Esophagus muscularis mucosa (tissue), 4 donors: ENCODE measurements at regions not wholly inside any gene's neighbourhood (a gene's known extent, or its start where the extent isn't known, plus 50 kb on each side); places are given as distances from the start of the nearest gene placed in this dataset.

Experiments used
- DNase-seq: peaks from one replicate; pipeline ENCODE4 v3.0.0-alpha.2; 2017; ENCODE audit errors: extremely low spot score
- H3K27ac ChIP-seq, 4 donors: fragments of 200-600 bp; sonication (generic); replicated peaks in 1 of 4; 1 replicate in 3 of 4; 2 replicates in 1 of 4; pipeline ENCODE4 v1.5.1; 2016 to 2019; ENCODE audit warnings: mild to moderate bottlenecking in 1 of 4
- H3K27me3 ChIP-seq, 4 donors: fragments of 200-600 bp; sonication (generic); one replicate each; pipeline versions ENCODE4 v1.5.1 to v1.6.0; 2016 to 2019
- H3K36me3 ChIP-seq, 4 donors: fragments of 200-600 bp; sonication (generic); one replicate each; pipeline ENCODE4 v1.5.1; 2016 to 2019
- H3K4me1 ChIP-seq, 4 donors: fragments of 200-600 bp; sonication (generic); one replicate each; pipeline ENCODE4 v1.5.1; 2016 to 2019
- H3K4me3 ChIP-seq, 4 donors: fragments of 200-600 bp; sonication (generic); 1 replicate in 2 of 4; 2 replicates in 2 of 4; pipeline ENCODE4 v1.5.1; 2016 to 2019; ENCODE audit warnings: mild to moderate bottlenecking in 4 of 4, moderate library complexity in 1 of 4
- H3K9me3 ChIP-seq, 4 donors: fragments of 200-600 bp; sonication (generic); 1 replicate in 3 of 4; 2 replicates in 1 of 4; pipeline ENCODE4 v1.5.1; 2016 to 2019
- EP300 ChIP-seq: sonication (generic); formaldehyde crosslinking; IDR thresholded peaks from one replicate; pipeline ENCODE4 v1.6.1; 2017; ENCODE audit warnings: antibody characterized with exemption
- POLR2A ChIP-seq: fragments of 450-650 bp; IDR thresholded peaks from one replicate; pipeline ENCODE4 v1.6.1; 2017; ENCODE audit warnings: antibody characterized with exemption, moderate library complexity, mild to moderate bottlenecking, low read depth
- POLR2AphosphoS5 ChIP-seq, 2 donors: sonication (generic); formaldehyde crosslinking; IDR thresholded peaks; one replicate each; pipeline ENCODE4 v1.6.1; 2017; ENCODE audit warnings: antibody characterized with exemption in 2 of 2
- WGBS: methylation state at CpG from one replicate; pipeline ENCODE4 v1.1.5; 2018; 5-methylcytosine and 5-hydroxymethylcytosine counted together
- intact Hi-C: fragments of 100-400 bp; cut with DNase I; formaldehyde crosslinking; loops from one replicate; pipeline ENCODE4 v1.15.1; 2023
- TF ChIP-seq, protein P1 (sequence below), 3 experiments: fragments of 200-600 bp in 2 of 3; fragments of 450-650 bp in 1 of 3; sonication (generic) in 2 of 3; IDR thresholded peaks; one replicate each; pipeline ENCODE4 v1.5.1; 2017 to 2019; ENCODE audit warnings: antibody characterized with exemption in 3 of 3, mild to moderate bottlenecking in 2 of 3, moderate library complexity in 1 of 3

DNA sequence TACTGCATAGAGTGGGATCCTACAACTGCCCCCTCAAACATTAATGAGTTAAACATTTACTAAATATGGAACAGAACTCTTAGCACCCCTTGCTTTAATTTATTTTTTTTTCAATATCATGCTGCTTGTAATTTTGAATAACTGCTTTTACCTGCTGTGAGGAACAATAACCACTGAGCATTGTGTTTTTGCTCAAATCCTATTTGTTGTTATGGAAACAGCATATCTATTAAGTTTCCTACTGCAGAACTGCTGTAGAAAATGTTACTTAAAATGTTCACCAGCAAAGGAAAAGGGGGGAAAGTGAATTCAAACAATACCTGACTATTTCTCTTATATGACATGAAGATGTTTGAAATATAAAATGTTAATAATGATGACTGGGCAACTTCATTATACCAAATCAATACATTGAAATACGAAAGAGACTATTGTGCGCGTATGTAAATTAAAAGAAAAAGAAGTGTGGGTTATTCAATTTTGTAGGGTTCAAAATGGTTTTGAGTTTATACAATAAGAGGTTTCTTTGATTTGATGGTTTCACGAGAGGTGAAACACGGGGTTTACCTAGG is 1043.8 kb upstream of the NUDT12 start:
- H3K27me3 ChIP-seq: no peaks in the 10 kb centered on the region
- no peak overlapping the region for H3K4me3 ChIP-seq
- H3K9me3 ChIP-seq: no peaks in the 10 kb centered on the region
- DNase-seq: no peak
- no peak overlapping the region for H3K27ac ChIP-seq
- H3K36me3 ChIP-seq: no peaks in the 10 kb centered on the region
- H3K4me1 ChIP-seq: no peaks in the 10 kb centered on the region
- WGBS: 79% methylated on average over 5 of the region's 5 CpGs
- intact Hi-C loops: no loop called here
- TF ChIP-seq POLR2AphosphoS5 (IDR thresholded peaks at IDR 0.05) (no peak), POLR2A (no peak), EP300 (no peak)
- TF ChIP-seq, protein P1, sequence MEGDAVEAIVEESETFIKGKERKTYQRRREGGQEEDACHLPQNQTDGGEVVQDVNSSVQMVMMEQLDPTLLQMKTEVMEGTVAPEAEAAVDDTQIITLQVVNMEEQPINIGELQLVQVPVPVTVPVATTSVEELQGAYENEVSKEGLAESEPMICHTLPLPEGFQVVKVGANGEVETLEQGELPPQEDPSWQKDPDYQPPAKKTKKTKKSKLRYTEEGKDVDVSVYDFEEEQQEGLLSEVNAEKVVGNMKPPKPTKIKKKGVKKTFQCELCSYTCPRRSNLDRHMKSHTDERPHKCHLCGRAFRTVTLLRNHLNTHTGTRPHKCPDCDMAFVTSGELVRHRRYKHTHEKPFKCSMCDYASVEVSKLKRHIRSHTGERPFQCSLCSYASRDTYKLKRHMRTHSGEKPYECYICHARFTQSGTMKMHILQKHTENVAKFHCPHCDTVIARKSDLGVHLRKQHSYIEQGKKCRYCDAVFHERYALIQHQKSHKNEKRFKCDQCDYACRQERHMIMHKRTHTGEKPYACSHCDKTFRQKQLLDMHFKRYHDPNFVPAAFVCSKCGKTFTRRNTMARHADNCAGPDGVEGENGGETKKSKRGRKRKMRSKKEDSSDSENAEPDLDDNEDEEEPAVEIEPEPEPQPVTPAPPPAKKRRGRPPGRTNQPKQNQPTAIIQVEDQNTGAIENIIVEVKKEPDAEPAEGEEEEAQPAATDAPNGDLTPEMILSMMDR (IDR thresholded peaks at IDR 0.05): no peak

GRCh38 chr5:104599726-104600125 is 1037.1 kb upstream of the NUDT12 start:
- Histone ChIP-seq H3K27ac (no peak overlapping the region), H3K9me3 (peaks cover 0 to 12% (median 4%) of the 10 kb centered on the region in 4 donors), H3K27me3 (no peaks in the 10 kb centered on the region), H3K4me3 (no peak overlapping the region), H3K36me3 (no peaks in the 10 kb centered on the region), H3K4me1 (no peaks in the 10 kb centered on the region)
- DNase-seq: no peak
- intact Hi-C loops: no loop called here
- WGBS: 68% methylated on average over 2 of the region's 2 CpGs
- no peak for TF ChIP-seq POLR2AphosphoS5 (IDR thresholded peaks at IDR 0.05)
- TF ChIP-seq, protein P1 (IDR thresholded peaks at IDR 0.05): no peak
- TF ChIP-seq POLR2A: no peak
- TF ChIP-seq EP300: no peak

DNA sequence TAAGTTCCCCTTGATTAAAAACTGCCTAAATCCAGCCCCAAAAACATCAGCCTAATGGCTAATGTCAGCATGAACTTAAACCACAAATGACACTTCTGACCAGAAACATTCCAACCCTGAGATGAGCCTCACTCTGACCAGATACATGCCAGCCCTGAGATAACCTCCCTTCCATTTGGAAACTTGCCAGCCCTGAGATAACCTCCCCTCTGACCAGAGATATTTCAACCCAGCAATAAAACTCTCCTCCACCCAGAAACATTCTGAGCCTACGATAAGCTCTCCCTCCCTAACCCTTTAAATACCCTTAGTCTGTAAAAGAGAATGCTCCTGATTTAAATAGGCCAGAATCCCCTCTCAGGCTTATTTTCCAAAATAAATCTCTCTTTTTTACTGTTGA is 1035.7 kb upstream of the NUDT12 start:
- WGBS: 0% methylated on average over 1 of the region's 1 CpG
- no peaks in the 10 kb centered on the region for H3K36me3 ChIP-seq
- H3K4me3 ChIP-seq: no peak overlapping the region
- no peak for DNase-seq
- intact Hi-C loops: no loop called here
- no peaks in the 10 kb centered on the region for H3K4me1 ChIP-seq
- H3K27me3 ChIP-seq: no peaks in the 10 kb centered on the region
- no peak overlapping the region for H3K27ac ChIP-seq
- TF ChIP-seq EP300 (no peak), POLR2AphosphoS5 (IDR thresholded peaks at IDR 0.05) (no peak), POLR2A (no peak)
- TF ChIP-seq, protein P1 (IDR thresholded peaks at IDR 0.05): no peak
- peaks cover 0 to 20% (median 9%) of the 10 kb centered on the region in 4 donors for H3K9me3 ChIP-seq

- DNase-seq: no peak
- no peaks in the 10 kb centered on the region for H3K4me1 ChIP-seq
- no peak overlapping the region for H3K4me3 ChIP-seq
- TF ChIP-seq, protein P1 (IDR thresholded peaks at IDR 0.05): no peak
- no peak for TF ChIP-seq POLR2A
- TF ChIP-seq POLR2AphosphoS5 (IDR thresholded peaks at IDR 0.05): no peak
- no peak for TF ChIP-seq EP300
- no peaks in the 10 kb centered on the region for H3K36me3 ChIP-seq
- H3K27me3 ChIP-seq: no peaks in the 10 kb centered on the region
- 92% methylated on average over 4 of the region's 4 CpGs for WGBS
- no peak overlapping the region for H3K27ac ChIP-seq
- peaks cover 0 to 20% (median 9%) of the 10 kb centered on the region in 4 donors for H3K9me3 ChIP-seq
- intact Hi-C loops: no loop called here
Measured at GRCh38 chr5:104594850-104595249, 1032.3 kb upstream of the NUDT12 start.

GRCh38 chr5:104576677-104577076 is 1014.1 kb upstream of the NUDT12 start:
- TF ChIP-seq POLR2A (no peak), POLR2AphosphoS5 (IDR thresholded peaks at IDR 0.05) (no peak), EP300 (no peak)
- TF ChIP-seq, protein P1 (IDR thresholded peaks at IDR 0.05): no peak
- H3K36me3 ChIP-seq: no peaks in the 10 kb centered on the region
- WGBS: 70% methylated on average over 5 of the region's 5 CpGs
- H3K4me1 ChIP-seq: no peaks in the 10 kb centered on the region
- H3K27me3 ChIP-seq: no peaks in the 10 kb centered on the region
- H3K4me3 ChIP-seq: no peak overlapping the region
- H3K27ac ChIP-seq: no peak overlapping the region
- intact Hi-C loops: no loop called here
- no peak for DNase-seq
- no peaks in the 10 kb centered on the region for H3K9me3 ChIP-seq
